AG04449 (cell line): ENCODE measurements at regions not wholly inside any gene's neighbourhood (a gene's known extent, or its start where the extent isn't known, plus 50 kb on each side); places are given as distances from the start of the nearest gene placed in this dataset.

Experiments used
- CTCF ChIA-PET: fragments of 350-600 bp; formaldehyde crosslinking; extraction: SDS; loops from one replicate; lab custom pipeline; 2021; ENCODE audit warnings: antibody characterized with exemption; lab: Yijun Ruan, JAX
- POLR2A ChIA-PET: fragments of 400-600, 350-600 bp; formaldehyde crosslinking; extraction: SDS; loops from one replicate; lab custom pipeline; 2020; ENCODE audit warnings: antibody characterized with exemption, inconsistent platforms; lab: Yijun Ruan, JAX
- DNase-seq: peaks from one replicate; pipeline ENCODE4 v3.0.0-alpha.2; 2010; ENCODE audit warnings: low read depth, low spot score
- H3K4me3 ChIP-seq: 2 replicates; pipeline ENCODE4 v1.5.1; 2011; ENCODE audit warnings: low read depth, mild to moderate bottlenecking, control low read depth, low read length
- CTCF ChIP-seq: IDR thresholded peaks from one replicate; pipeline ENCODE4 v1.5.1; 2011; ENCODE audit warnings: mild to moderate bottlenecking, moderate library complexity, low read length, control low read depth, inconsistent platforms; ENCODE audit not compliant: insufficient read depth; ENCODE audit errors: missing control alignments

GRCh38 chr9:25830381-25830780, 152.1 kb upstream of the TUSC1 start:
- no peak for DNase-seq
- H3K4me3 ChIP-seq, result no peak overlapping the region
- POLR2A ChIA-PET, result no interaction called here
- TF ChIP-seq CTCF, result no peak
- CTCF ChIA-PET, result no interaction called here

- no peak for TF ChIP-seq CTCF
- ChIA-PET POLR2A (no interaction called here), CTCF (interaction anchor here (1.2 kb wide), 1 partner anchor 9 kb away, joined by 3 read pairs; no protein-coding TSS in a partner anchor)
- no peak for DNase-seq
- H3K4me3 ChIP-seq, result no peak overlapping the region
Observed at GRCh38 chr9:25827626-25828025, 149.4 kb upstream of the TUSC1 start.

GRCh38 chr9:25816439-25816838, 138.2 kb upstream of the TUSC1 start:
- ChIA-PET CTCF (no interaction called here), POLR2A (no interaction called here)
- TF ChIP-seq CTCF, result no peak
- H3K4me3 ChIP-seq, result no peak overlapping the region
- no peak for DNase-seq

- no peak for TF ChIP-seq CTCF
- DNase-seq, result no peak
- POLR2A ChIA-PET, result no interaction called here
- no peak overlapping the region for H3K4me3 ChIP-seq
- CTCF ChIA-PET, result no interaction called here
Observed at GRCh38 chr9:25814023-25814422, 135.8 kb upstream of the TUSC1 start.

GRCh38 chr9:25813478-25813877, 135.2 kb upstream of the TUSC1 start:
- POLR2A ChIA-PET, result no interaction called here
- H3K4me3 ChIP-seq, result no peak overlapping the region
- no peak for DNase-seq
- TF ChIP-seq CTCF, result no peak
- CTCF ChIA-PET, result no interaction called here

- TF ChIP-seq CTCF, result no peak
- POLR2A ChIA-PET, result no interaction called here
- CTCF ChIA-PET, result no interaction called here
- DNase-seq, result no peak
- no peak overlapping the region for H3K4me3 ChIP-seq
Observed at GRCh38 chr9:25808554-25808953, 130.3 kb upstream of the TUSC1 start.
